ENCODE measurements at regions not wholly inside any gene's neighbourhood (a gene's known extent, or its start where the extent isn't known, plus 50 kb on each side); places are given as distances from the start of the nearest gene placed in this dataset.

DNA sequence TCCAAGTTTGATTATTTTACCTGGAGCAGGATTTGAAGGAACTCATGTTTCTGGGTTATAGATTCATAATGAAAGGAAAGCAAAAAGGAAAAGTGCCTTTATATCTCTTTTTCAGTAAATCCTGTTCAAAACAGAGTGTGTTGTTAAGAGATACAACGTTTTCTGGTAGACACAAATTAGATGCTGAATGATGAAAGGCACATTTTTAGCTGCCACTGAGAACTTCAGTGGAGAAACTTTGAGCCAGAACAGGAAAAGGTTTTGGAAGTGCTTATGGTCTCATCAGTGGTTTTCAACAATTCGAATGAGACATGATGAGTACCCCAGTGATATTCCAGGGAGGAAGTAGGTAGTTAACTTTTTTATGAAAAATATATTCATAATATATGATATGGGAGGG is 338.0 kb upstream of the C1orf87 start:
- DNase-seq, result no peak

DNA sequence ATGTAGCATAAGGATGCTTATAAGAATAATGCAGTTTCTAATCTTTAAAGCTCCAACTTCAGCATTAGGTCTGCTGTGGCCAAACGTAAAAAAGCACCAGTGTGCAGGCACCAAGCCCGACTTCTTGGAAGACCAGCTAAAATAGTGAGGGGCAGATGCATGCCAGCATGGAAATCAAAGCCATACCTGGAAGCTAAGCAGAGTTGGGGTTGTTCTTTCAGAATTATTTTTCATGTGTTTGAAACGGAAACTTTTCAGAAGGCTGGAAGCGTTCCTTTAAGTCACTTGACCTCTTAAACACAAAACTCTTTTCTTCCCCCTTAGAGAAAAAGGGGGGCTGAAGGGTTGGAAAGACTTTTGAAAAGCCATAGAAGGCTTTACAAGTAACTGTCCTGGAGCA is 329.2 kb upstream of the C1orf87 start:
- no peak for DNase-seq

- no peak for DNase-seq
Observed at GRCh38 chr1:60402216-60402615, 328.6 kb upstream of the C1orf87 start.

DNA sequence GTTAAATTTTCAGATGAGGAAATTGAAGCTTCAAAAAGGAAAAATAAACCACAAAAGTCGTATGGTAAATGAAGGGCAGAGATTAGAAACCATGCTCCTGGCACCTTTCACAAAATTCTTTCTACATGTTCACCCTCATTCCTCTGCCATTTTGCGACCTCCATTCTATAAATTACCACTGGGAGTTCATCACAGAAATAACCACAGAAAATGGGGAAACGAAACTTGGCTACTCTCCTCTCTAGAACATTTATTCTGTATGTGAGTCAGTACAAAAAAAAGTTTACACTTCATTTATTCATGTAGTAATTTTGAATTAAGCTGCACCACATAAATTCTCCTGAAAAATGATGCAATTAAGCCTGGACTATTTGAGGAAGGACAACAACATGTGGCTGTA is 320.9 kb upstream of the C1orf87 start:
- peak; percentile 11 to 48 for DNase-seq

- no peak for DNase-seq
Observed at GRCh38 chr1:60390593-60391282, 317.2 kb upstream of the C1orf87 start.

- DNase-seq, result no peak
Observed at GRCh38 chr1:60388092-60388987, 314.8 kb upstream of the C1orf87 start.

DNA sequence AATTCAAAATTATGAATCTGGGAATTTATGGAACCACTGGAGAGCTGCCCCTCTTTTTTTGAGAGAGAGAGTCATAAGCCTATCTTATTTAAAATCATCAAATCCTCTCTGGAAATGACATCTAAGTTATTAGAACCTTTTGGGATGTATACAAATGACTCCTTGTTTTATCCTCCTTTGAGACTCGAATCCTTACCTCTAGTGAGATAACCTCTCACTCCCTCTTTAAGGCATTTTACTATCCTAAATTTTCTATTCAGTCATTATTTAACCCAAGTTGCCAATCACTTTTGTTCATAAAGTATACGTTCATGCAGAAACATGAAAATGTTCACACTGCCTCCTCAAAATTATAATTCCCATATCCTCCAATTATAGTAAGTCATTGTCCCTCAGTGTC is 313.6 kb upstream of the C1orf87 start:
- no peak for DNase-seq

- DNase-seq, result no peak
Observed at GRCh38 chr1:60386249-60386648, 312.7 kb upstream of the C1orf87 start.

- DNase-seq, result no peak
Observed at GRCh38 chr1:60376196-60376595, 302.6 kb upstream of the C1orf87 start.

- DNase-seq, result no peak
Observed at GRCh38 chr1:60374537-60374936, 301.0 kb upstream of the C1orf87 start.

- no peak for DNase-seq
Observed at GRCh38 chr1:60367532-60367931, 294.0 kb upstream of the C1orf87 start.

DNA sequence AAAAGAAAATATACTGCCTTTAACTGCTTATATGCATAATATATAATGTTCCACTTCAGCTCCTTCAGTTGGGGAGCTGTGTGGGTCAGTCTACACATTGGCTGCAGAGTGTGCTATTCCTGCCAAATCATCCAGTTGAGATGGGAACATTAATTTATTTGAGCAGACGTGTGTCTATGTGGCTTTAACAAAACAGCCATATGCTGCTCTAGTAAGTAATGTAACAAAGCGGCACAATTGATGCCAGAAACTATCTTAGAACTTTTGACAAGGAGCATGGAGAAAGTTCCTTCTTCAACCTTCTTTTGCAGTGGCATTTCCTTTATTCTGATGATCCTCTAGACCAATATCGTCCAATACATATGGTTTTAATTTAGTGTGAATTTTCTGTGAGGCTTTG is 285.9 kb upstream of the C1orf87 start:
- DNase-seq, result no peak

DNA sequence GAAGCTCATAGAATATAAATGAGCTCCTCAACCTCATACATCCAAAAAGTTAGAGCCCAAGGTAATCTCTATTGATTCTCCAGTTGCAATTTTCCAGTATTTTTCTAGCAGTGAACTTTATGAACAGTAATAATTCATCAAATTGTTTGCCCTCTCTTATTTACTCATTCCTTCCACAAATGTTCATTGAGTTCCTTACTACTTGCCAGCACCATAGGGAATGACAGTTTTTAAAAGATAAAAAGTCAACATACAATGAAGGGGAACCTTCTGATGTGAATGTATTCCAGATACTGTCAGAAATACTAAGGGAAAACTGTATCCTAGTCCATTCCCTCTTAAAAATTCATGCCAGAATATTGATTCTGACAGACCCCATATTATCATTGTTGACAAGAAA is 277.0 kb upstream of the C1orf87 start:
- DNase-seq, result no peak

- DNase-seq, result no peak
Observed at GRCh38 chr1:60348884-60349283, 275.3 kb upstream of the C1orf87 start.

DNA sequence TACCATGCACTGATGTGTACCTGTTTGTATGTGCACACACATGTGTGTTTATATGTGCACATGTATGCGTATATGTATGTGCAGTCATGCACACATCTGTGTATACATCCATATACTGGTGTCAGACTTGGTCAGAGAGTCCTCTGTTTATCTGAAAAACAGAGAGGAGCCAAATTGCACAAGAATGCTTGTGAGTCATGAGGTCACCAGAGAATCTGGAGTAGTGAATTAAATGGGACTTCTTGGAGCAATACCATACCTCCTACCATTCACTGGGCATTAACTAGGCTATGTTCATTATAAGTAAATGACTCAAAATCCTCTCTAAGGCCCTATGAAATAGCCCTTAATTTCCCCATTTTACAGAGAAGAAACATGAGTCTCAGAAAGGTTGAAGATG is 272.1 kb upstream of the C1orf87 start:
- DNase-seq, result no peak

DNA sequence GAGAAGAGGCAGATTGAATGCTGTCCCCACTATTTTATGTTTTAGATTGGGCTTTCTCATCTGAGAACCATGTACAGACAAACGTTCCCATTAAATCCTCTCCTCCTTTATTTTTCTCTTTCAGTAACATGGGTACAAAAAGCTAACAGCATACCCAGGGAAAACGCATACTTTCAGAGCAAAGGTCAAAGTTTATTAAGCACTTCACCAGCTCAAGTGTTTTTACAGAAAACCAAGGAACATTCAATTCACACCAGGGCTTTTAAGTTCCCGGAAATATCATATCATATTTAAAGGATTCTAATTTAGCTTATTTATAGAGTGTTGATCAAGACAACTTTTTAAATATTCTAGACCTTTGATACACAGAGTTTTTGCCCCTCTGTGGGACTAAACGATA is 271.5 kb upstream of the C1orf87 start:
- DNase-seq, result no peak

GRCh38 chr1:60343736-60344135 is 270.2 kb upstream of the C1orf87 start:
- DNase-seq, result no peak

DNA sequence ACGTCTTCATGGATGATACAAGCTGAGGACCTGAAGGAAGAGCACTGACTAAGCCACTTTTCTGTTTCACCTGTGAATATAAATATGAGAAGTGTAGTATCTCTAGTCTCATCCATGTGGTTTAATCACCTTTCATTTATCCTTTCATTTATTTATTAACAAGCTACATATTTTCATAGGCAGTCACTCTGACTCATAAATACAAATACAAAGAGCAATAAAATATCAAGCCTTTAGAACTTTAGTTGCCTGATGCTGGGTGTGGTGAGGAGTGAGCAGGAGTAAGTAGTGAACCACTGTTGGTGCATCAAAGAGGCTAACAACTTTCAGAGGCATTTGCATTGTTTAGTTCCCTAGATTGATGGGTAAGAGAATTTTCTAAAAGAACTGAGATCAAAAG is 269.0 kb upstream of the C1orf87 start:
- DNase-seq, result no peak

DNA sequence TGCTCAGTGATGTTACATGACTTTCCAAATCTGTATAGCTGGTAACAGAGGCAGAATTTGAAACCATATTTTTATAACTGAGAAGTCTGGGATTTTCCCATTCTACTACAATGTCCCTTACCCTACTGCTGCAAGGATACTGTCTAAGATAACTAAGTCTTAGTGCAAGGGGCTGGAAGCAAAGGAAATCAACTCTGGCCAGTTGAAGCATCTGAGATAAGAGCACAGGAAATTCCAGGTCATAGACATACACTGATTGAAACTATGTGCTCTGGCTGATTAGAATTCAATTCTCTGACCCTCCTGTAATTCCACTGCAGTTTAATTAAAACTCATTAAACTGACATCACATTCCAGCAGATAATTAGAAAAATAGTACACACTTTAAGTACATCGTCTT is 267.7 kb upstream of the C1orf87 start:
- DNase-seq, result no peak

DNA sequence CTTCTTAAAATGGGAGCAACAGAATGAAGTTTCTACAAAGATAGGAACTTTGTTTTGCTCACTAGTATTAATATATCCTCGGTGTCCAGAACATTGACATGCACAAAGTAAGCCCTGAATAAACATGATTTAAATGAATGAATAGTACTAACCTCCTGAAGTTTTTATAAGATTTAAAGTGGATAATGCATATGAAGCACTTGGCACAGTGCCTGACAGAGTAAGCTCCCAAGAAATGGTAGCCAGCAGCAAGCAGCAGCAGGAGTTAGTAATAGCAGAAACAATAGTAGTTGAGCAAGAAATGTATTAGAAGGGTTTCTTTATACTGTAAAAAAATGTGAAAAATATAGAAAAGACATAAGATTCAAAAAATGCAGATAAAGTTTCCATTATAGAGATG is 258.1 kb upstream of the C1orf87 start:
- no peak for DNase-seq

DNA sequence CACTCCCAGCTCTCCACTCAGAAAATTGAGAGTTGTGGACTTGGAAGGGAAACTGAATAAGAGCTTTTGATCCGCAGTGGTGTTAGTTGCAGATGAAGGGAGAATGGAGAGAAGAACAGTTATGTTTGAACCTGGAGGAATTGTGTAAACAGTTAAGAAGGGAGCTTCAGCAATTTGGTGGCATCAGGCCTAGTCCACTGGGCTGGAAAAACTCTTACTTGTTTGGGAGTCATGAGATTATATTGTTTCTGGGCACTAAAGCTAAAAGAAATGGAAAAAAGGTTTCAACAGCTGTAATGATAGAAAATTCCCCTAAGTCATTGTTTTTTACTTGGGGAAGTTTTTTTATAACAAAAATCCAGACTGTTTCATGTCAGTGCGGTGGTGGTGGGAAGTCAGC is 256.1 kb upstream of the C1orf87 start:
- no peak for DNase-seq

DNA sequence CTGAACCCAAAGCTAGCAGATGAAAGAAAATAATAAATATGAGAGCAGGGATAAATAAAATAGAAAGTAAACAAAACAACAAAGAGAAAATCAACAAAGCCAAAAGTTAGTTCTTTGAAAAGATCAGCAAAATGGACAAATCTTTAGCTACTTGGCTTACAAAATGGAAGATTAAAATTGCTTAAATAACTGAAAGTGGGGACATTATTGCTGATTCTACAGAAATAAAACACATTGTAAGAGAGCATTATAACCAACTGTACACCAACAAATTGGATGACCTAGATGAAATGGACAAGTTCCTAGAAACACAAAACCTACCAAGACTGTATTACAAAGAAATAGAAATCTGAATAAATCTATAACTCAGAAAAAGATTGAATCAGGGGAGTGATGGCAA is 238.3 kb upstream of the C1orf87 start:
- no peak for DNase-seq

GRCh38 chr1:60299581-60299980 is 226.0 kb upstream of the C1orf87 start:
- DNase-seq, result no peak

GRCh38 chr1:60298290-60298689 is 224.7 kb upstream of the C1orf87 start:
- DNase-seq, result no peak

GRCh38 chr1:60296794-60297193 is 223.2 kb upstream of the C1orf87 start:
- DNase-seq, result no peak
